OCI-LY7 (cell line): ENCODE measurements at regions not wholly inside any gene's neighbourhood (a gene's known extent, or its start where the extent isn't known, plus 50 kb on each side); places are given as distances from the start of the nearest gene placed in this dataset.

Source experiments
- BruUV-seq: library from RNA; stranded (reverse); fragments of 400-500 nt; replicated peaks from 2 replicates; lab custom pipeline; 2021; lab: Mats Ljungman, UMichigan
- CTCF ChIA-PET: fragments of 300-600 bp; sonication (Branson Sonifier 250); formaldehyde crosslinking; loops from one replicate; lab custom pipeline; 2022; ENCODE audit warnings: antibody characterized with exemption; ENCODE audit not compliant: unreplicated experiment; lab: Charles Lee
- POLR2A ChIA-PET: fragments of 300-600 bp; sonication (Branson Sonifier 250); formaldehyde crosslinking; loops from one replicate; lab custom pipeline; 2022; ENCODE audit warnings: antibody characterized with exemption; lab: Charles Lee
- DNase-seq: peaks from one replicate; pipeline ENCODE4 v3.0.0-alpha.2; 2015; ENCODE audit warnings: low spot score
- H2AFZ ChIP-seq: fragments of 200-600 bp; sonication (generic), shearing (Covaris generic); 2 replicates; pipeline ENCODE4 v1.6.1; 2014; ENCODE audit warnings: mild to moderate bottlenecking, antibody characterized with exemption, low read length, moderate library complexity
- H3K27ac ChIP-seq: fragments of 200-600 bp; sonication (generic); 2 replicates; pipeline ENCODE4 v1.5.1; 2014; ENCODE audit warnings: mixed run types, low read depth, mild to moderate bottlenecking, moderate library complexity, low read length, inconsistent platforms; ENCODE audit not compliant: poor library complexity, severe bottlenecking
- H3K36me3 ChIP-seq: fragments of 200-600 bp; sonication (generic); 2 replicates; pipeline ENCODE4 v1.6.1; 2014; ENCODE audit warnings: mild to moderate bottlenecking, antibody characterized with exemption, low read length, moderate library complexity, mixed read lengths; ENCODE audit not compliant: insufficient read depth
- H3K4me1 ChIP-seq: fragments of 200-600 bp; sonication (generic); 2 replicates; pipeline ENCODE4 v1.5.1; 2014; ENCODE audit warnings: mild to moderate bottlenecking, low read length; ENCODE audit not compliant: insufficient read depth, poor library complexity, severe bottlenecking
- H3K4me2 ChIP-seq: fragments of 200-600 bp; sonication (generic); 2 replicates; pipeline ENCODE4 v1.6.1; 2014; ENCODE audit warnings: mild to moderate bottlenecking, low read length
- H3K4me3 ChIP-seq: fragments of 200-600 bp; sonication (generic); 2 replicates; pipeline ENCODE4 v1.5.1; 2014; ENCODE audit warnings: mild to moderate bottlenecking, low read depth, low read length; ENCODE audit not compliant: poor library complexity, severe bottlenecking
- H3K79me2 ChIP-seq: fragments of 200-600 bp; sonication (generic); 2 replicates; pipeline ENCODE4 v1.6.1; 2016; ENCODE audit warnings: low read depth, mild to moderate bottlenecking, low read length, moderate library complexity, mixed read lengths; ENCODE audit not compliant: insufficient read depth
- H3K9me2 ChIP-seq: fragments of 200-600 bp; sonication (generic); 2 replicates; pipeline ENCODE4 v1.6.1; 2016; ENCODE audit warnings: mild to moderate bottlenecking, low read length, mixed read lengths; ENCODE audit not compliant: insufficient read depth
- H3K9me3 ChIP-seq: fragments of 200-600 bp; sonication (generic); 2 replicates; pipeline ENCODE4 v1.6.1; 2014; ENCODE audit warnings: mild to moderate bottlenecking, mixed run types, low read length, mixed read lengths
- H4K20me1 ChIP-seq: fragments of 200-600 bp; sonication (generic); 2 replicates; pipeline ENCODE4 v1.6.1; 2014; ENCODE audit warnings: mild to moderate bottlenecking, antibody characterized with exemption, low read length, moderate library complexity, mixed read lengths; ENCODE audit not compliant: insufficient read depth
- CTCF ChIP-seq: fragments of 200-600 bp; sonication (generic); conservative IDR thresholded peaks from 2 replicates; pipeline ENCODE4 v1.5.1; 2014; ENCODE audit warnings: mild to moderate bottlenecking, antibody characterized with exemption, low read length, moderate library complexity, mixed read lengths
- EZH2phosphoT487 ChIP-seq: fragments of 200-600 bp; sonication (generic); IDR thresholded peaks from 2 replicates; pipeline ENCODE4 v1.6.1; 2018; ENCODE audit warnings: low read depth, borderline replicate concordance, mild to moderate bottlenecking, mixed run types, antibody characterized with exemption, low read length, moderate library complexity, mixed read lengths
- intact Hi-C: fragments of 100-400 bp; cut with micrococcal nuclease; formaldehyde crosslinking; loops from one replicate; pipeline ENCODE4 v1.10.0; 2022; ENCODE audit not compliant: unreplicated experiment

- intact Hi-C loops, result no loop called here
- BruUV-seq, result no TSS peak
- Histone ChIP-seq H3K27ac (no peak overlapping the region), H3K9me3 (no peaks in the 10 kb centered on the region), H3K4me3 (no peak overlapping the region), H3K4me1 (peaks cover 11% of the 10 kb centered on the region), H4K20me1 (no peaks in the 10 kb centered on the region), H3K4me2 (no peak overlapping the region), H3K79me2 (no peaks in the 10 kb centered on the region), H3K9me2 (no peaks in the 10 kb centered on the region), H3K36me3 (no peaks in the 10 kb centered on the region), H2AFZ (no peak overlapping the region)
- DNase-seq, result no peak
- TF ChIP-seq EZH2phosphoT487 (no peak), CTCF (no peak)
- ChIA-PET POLR2A (no interaction called here), CTCF (no interaction called here)
Measured at GRCh38 chr18:56240405-56240804, 398.0 kb downstream of the TXNL1 start.

GRCh38 chr18:56238576-56238975 lies 399.8 kb downstream of the TXNL1 start:
- no peak overlapping the region for H3K27ac ChIP-seq
- H2AFZ ChIP-seq, result no peak overlapping the region
- intact Hi-C loops, result no loop called here
- no peak overlapping the region for H3K4me3 ChIP-seq
- H3K36me3 ChIP-seq, result no peaks in the 10 kb centered on the region
- no TSS peak for BruUV-seq
- ChIA-PET CTCF (no interaction called here), POLR2A (interaction anchor here (1.0 to 2.0 kb wide), 2 partner anchors 9 to 15 kb away, joined by 3 to 7 read pairs; no protein-coding TSS in a partner anchor)
- no peaks in the 10 kb centered on the region for H4K20me1 ChIP-seq
- no peak for DNase-seq
- no peaks in the 10 kb centered on the region for H3K9me2 ChIP-seq
- H3K9me3 ChIP-seq, result no peaks in the 10 kb centered on the region
- H3K79me2 ChIP-seq, result no peaks in the 10 kb centered on the region
- H3K4me2 ChIP-seq, result no peak overlapping the region
- H3K4me1 ChIP-seq, result peaks cover 22% of the 10 kb centered on the region
- no peak for TF ChIP-seq EZH2phosphoT487
- no peak for TF ChIP-seq CTCF

GRCh38 chr18:56235481-56236013 lies 402.8 kb downstream of the TXNL1 start:
- ChIA-PET CTCF (no interaction called here), POLR2A (no interaction called here)
- no peaks in the 10 kb centered on the region for H3K9me2 ChIP-seq
- DNase-seq, result peak; percentile 81
- no peaks in the 10 kb centered on the region for H3K9me3 ChIP-seq
- intact Hi-C loops, result no loop called here
- H3K36me3 ChIP-seq, result no peaks in the 10 kb centered on the region
- no peaks in the 10 kb centered on the region for H3K79me2 ChIP-seq
- peak overlapping the region; percentile 40 for H3K4me3 ChIP-seq
- H4K20me1 ChIP-seq, result no peaks in the 10 kb centered on the region
- TF ChIP-seq CTCF, result no peak
- no peak for TF ChIP-seq EZH2phosphoT487
- BruUV-seq, result no TSS peak
- peak overlapping the region; percentile 95 for H3K27ac ChIP-seq
- peak overlapping the region; percentile 61 for H3K4me2 ChIP-seq
- H3K4me1 ChIP-seq, result peaks cover 22% of the 10 kb centered on the region
- peak overlapping the region; percentile 89; the same call in 1 of the 2 replicates for H2AFZ ChIP-seq
